ENCODE measurements at regions not wholly inside any gene's neighbourhood (a gene's known extent, or its start where the extent isn't known, plus 50 kb on each side); places are given as distances from the start of the nearest gene placed in this dataset.
"Not testable (repeated sequence)": the region's sequence is repeated elsewhere in the genome, so short reads cannot be mapped to it uniquely, and the experiment has no call there.

DNA sequence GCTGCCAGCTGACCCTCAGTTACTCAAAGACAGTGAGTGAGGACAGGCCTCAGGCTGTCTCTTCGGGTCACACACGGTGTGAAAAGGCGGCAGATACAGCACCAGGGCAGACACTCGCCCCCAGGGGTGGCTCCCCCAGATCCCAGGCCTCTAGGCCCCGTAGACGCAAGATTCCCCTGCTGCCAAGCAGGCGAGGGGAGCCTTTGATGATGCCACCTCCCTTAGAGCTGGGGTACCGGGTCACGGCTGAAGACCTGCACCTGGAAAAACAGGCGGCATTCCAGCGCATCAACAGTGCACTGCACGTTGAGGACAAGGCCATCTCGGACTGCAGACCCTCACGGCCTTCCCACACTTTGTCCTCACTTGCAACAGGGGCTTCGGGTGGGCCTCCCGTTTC lies 147.5 kb upstream of the C1QTNF3 start:
- H3K4me2 ChIP-seq (ENCODE audit: insufficient read depth, low read length); H3K9ac ChIP-seq (ENCODE audit: insufficient read depth in 1 of 2, low read depth in 2 of 2, low read length in 2 of 2); BruUV-seq (replicated peaks); H3K79me2 ChIP-seq (ENCODE audit: control insufficient read depth, insufficient read depth, low read length); POLR2A ChIA-PET; DNase-seq (ENCODE audit: extremely low read depth in 1 of 4, low spot score in 3 of 4); H3K9me1 ChIP-seq (ENCODE audit: control insufficient read depth, insufficient read depth, low read length); H3K4me3 ChIP-seq; H3K27ac ChIP-seq (ENCODE audit: extremely low read depth, low read depth, low read length); intact Hi-C loops (cut with micrococcal nuclease); ATAC-seq; FAIRE-seq; H4K20me1 ChIP-seq (replicated peaks; ENCODE audit: control insufficient read depth, insufficient read depth, low read length); H3K27me3 ChIP-seq (ENCODE audit: control insufficient read depth in 2 of 2, insufficient read depth in 2 of 2, low read length in 2 of 2); H2AFZ ChIP-seq (ENCODE audit: low read depth, low read length); CTCF ChIA-PET (ENCODE audit: low intra/inter-chr PET ratio); H3K9me3 ChIP-seq (replicated peaks; ENCODE audit: control insufficient read depth, insufficient read depth, low read depth, low read length); H3K36me3 ChIP-seq (ENCODE audit: control insufficient read depth, insufficient read depth, low read length); H3K4me1 ChIP-seq (replicated peaks in 1 of 2; ENCODE audit: control insufficient read depth in 2 of 2, insufficient read depth in 2 of 2, low read length in 2 of 2): not testable (repeated sequence)
- WGBS (ENCODE audit: insufficient coverage, low coverage, missing lambda C conversion rate), result 95% methylated on average over 14 of the region's 16 CpGs
- in situ Hi-C loops (cut with MboI), result loop anchor here (25.0 kb wide), 1 partner anchor 728 kb away; no protein-coding TSS in a partner anchor
- TF ChIP-seq POLR2G (IDR thresholded peaks at IDR 0.05; ENCODE audit: low read depth, low read length), result peak; percentile 22; the same call in 1 of the 2 replicates

DNA sequence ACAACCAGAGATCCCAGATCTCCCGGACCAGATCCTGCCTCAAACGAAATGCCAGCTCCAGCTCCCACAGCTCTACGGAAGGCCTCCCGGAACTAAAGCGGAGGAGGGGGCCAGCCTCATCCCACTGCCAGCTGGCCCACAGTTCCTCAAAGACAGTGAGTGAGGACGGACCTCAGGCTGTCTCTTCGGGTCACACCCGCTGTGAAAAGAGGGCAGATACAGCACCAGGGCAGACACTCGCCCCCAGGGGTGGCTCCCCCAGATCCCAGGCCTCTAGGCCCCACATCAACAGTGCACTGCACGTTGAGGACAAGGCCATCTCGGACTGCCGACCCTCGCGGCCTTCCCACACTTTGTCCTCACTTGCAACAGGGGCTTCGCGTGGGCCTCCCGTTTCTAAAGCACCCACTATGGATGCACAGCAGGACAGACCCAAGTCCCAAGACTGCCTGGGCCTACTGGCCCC lies 148.3 kb upstream of the C1QTNF3 start:
- intact Hi-C loops (cut with micrococcal nuclease); H3K79me2 ChIP-seq (ENCODE audit: control insufficient read depth, insufficient read depth, low read length); H3K27ac ChIP-seq (ENCODE audit: extremely low read depth, low read depth, low read length); H3K4me3 ChIP-seq; H4K20me1 ChIP-seq (replicated peaks; ENCODE audit: control insufficient read depth, insufficient read depth, low read length); H3K4me1 ChIP-seq (replicated peaks in 1 of 2; ENCODE audit: control insufficient read depth in 2 of 2, insufficient read depth in 2 of 2, low read length in 2 of 2); H3K9me3 ChIP-seq (replicated peaks; ENCODE audit: control insufficient read depth, insufficient read depth, low read depth, low read length); H2AFZ ChIP-seq (ENCODE audit: low read depth, low read length); H3K36me3 ChIP-seq (ENCODE audit: control insufficient read depth, insufficient read depth, low read length); CTCF ChIA-PET (ENCODE audit: low intra/inter-chr PET ratio); BruUV-seq (replicated peaks); H3K9me1 ChIP-seq (ENCODE audit: control insufficient read depth, insufficient read depth, low read length); POLR2A ChIA-PET; ATAC-seq; FAIRE-seq; DNase-seq (ENCODE audit: extremely low read depth in 1 of 4, low spot score in 3 of 4); H3K27me3 ChIP-seq (ENCODE audit: control insufficient read depth in 2 of 2, insufficient read depth in 2 of 2, low read length in 2 of 2); H3K4me2 ChIP-seq (ENCODE audit: insufficient read depth, low read length); H3K9ac ChIP-seq (ENCODE audit: insufficient read depth in 1 of 2, low read depth in 2 of 2, low read length in 2 of 2): not testable (repeated sequence)
- TF ChIP-seq POLR2G (IDR thresholded peaks at IDR 0.05; ENCODE audit: low read depth, low read length) (peak; percentile 26; the same call in 1 of the 2 replicates), CBX1 (IDR thresholded peaks at IDR 0.05; ENCODE audit: low read depth) (0 out of 2 replicates have a peak, but pooled peaks have one; percentile 14)
- TF ChIP-seq, protein P1, sequence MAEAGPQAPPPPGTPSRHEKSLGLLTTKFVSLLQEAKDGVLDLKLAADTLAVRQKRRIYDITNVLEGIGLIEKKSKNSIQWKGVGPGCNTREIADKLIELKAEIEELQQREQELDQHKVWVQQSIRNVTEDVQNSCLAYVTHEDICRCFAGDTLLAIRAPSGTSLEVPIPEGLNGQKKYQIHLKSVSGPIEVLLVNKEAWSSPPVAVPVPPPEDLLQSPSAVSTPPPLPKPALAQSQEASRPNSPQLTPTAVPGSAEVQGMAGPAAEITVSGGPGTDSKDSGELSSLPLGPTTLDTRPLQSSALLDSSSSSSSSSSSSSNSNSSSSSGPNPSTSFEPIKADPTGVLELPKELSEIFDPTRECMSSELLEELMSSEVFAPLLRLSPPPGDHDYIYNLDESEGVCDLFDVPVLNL (CRISPR knock-in tag; IDR thresholded peaks at IDR 0.05; ENCODE audit: low read depth), result peak; percentile 34; the same call in 1 of the 2 replicates
- TF ChIP-seq, protein P2, sequence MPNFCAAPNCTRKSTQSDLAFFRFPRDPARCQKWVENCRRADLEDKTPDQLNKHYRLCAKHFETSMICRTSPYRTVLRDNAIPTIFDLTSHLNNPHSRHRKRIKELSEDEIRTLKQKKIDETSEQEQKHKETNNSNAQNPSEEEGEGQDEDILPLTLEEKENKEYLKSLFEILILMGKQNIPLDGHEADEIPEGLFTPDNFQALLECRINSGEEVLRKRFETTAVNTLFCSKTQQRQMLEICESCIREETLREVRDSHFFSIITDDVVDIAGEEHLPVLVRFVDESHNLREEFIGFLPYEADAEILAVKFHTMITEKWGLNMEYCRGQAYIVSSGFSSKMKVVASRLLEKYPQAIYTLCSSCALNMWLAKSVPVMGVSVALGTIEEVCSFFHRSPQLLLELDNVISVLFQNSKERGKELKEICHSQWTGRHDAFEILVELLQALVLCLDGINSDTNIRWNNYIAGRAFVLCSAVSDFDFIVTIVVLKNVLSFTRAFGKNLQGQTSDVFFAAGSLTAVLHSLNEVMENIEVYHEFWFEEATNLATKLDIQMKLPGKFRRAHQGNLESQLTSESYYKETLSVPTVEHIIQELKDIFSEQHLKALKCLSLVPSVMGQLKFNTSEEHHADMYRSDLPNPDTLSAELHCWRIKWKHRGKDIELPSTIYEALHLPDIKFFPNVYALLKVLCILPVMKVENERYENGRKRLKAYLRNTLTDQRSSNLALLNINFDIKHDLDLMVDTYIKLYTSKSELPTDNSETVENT (CRISPR knock-in tag; IDR thresholded peaks at IDR 0.05), result peak; percentile 32; the same call in 1 of the 2 replicates
- in situ Hi-C loops (cut with MboI), result loop anchor here (25.0 kb wide), 1 partner anchor 729 kb away; no protein-coding TSS in a partner anchor
- 88% methylated on average over 17 of the region's 17 CpGs for WGBS (ENCODE audit: insufficient coverage, low coverage, missing lambda C conversion rate)

All from K562 (cell line).